ENCODE measurements at regions not wholly inside any gene's neighbourhood (a gene's known extent, or its start where the extent isn't known, plus 50 kb on each side); places are given as distances from the start of the nearest gene placed in this dataset.

GRCh38 chr17:83183951-83184506, 104.6 kb downstream of the METRNL start:
- Histone ChIP-seq H3K36me3 (ENCODE audit: control insufficient read depth, insufficient read depth, low read length) (no peaks in the 10 kb centered on the region), H3K4me3 (ENCODE audit: low read length) (no peak overlapping the region), H3K4me1 (ENCODE audit: control insufficient read depth, insufficient read depth, low read length) (peaks cover 17% of the 10 kb centered on the region), H3K9ac (ENCODE audit: low read length) (no peak overlapping the region), H3K27me3 (ENCODE audit: control insufficient read depth, insufficient read depth, low read length) (no peaks in the 10 kb centered on the region), H3K9me3 (ENCODE audit: control insufficient read depth, low read length) (no peaks in the 10 kb centered on the region)

DNA sequence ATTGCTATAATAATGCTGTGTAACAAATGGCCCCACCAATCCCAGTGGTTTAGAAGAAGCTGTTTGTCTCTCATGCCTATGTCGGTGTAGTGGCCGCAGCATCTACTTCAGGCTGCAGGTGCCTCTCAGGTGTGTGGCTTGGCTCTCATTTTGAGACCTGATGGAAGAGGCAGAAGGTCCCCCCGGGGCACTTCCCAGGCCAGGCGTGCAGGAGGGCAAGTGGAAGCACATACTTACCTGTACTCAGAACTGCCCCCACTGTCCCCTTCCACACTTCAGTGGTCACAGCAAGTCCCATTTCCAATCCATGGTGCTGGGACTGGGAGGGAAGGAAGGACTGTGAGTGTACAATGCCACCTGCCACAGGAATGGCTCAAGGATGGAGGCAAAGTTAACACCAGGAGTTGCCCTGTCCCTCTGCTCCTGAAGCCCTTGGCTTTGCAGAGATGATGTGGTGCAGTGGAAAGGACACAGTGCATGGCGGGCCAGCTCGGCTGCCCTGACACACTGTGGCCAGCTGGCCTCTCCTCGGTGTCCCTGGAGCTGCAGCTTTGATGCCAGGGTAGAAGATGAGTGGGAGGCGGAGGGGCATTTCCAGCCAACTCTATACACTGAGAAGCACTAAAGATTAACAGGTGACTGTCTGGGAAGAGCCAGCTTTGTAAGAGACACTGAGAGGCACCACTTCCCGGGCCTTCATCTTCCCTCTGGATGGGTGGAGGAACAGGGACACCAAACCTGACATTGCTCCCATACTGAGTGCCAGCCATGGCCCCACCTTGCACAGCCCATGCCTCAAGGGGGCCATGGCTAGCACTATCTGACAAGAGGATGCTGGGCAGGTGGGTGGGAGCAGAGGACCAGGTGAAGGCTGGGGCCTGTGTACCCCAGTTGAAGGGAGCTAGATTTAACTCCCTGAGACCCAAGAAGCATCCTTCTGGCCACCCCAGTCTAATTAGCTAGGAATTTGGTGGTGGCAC, 105.9 kb downstream of the METRNL start:
- Histone ChIP-seq H3K9me3 (ENCODE audit: control insufficient read depth, low read length) (no peaks in the 10 kb centered on the region), H3K4me1 (ENCODE audit: control insufficient read depth, insufficient read depth, low read length) (peaks cover 17% of the 10 kb centered on the region), H3K36me3 (ENCODE audit: control insufficient read depth, insufficient read depth, low read length) (no peaks in the 10 kb centered on the region), H3K4me3 (ENCODE audit: low read length) (no peak overlapping the region), H3K9ac (ENCODE audit: low read length) (no peak overlapping the region), H3K27me3 (ENCODE audit: control insufficient read depth, insufficient read depth, low read length) (no peaks in the 10 kb centered on the region)

DNA sequence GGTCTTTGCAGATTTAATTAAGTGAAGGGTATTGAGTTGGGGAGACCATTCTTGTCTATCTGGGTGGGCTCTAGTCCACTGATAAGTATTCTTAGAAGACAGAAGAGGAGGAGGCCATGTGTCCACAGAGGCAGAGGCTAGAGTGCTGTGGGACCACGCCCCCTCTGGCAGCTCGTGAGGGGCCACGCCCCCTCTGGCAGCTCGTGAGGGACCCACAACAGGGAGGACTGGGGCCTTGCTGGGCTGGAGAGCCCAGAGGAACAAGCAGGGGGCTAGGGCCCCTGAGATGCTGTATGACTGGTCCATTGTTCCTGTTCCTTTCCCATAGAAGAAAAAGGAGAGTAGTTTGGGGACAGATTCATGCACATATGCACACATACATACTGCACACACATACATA, 106.8 kb downstream of the METRNL start:
- Histone ChIP-seq H3K4me1 (ENCODE audit: control insufficient read depth, insufficient read depth, low read length) (peaks cover 17% of the 10 kb centered on the region), H3K9ac (ENCODE audit: low read length) (no peak overlapping the region), H3K9me3 (ENCODE audit: control insufficient read depth, low read length) (no peaks in the 10 kb centered on the region), H3K36me3 (ENCODE audit: control insufficient read depth, insufficient read depth, low read length) (no peaks in the 10 kb centered on the region), H3K4me3 (ENCODE audit: low read length) (no peak overlapping the region), H3K27me3 (ENCODE audit: control insufficient read depth, insufficient read depth, low read length) (no peaks in the 10 kb centered on the region)

DNA sequence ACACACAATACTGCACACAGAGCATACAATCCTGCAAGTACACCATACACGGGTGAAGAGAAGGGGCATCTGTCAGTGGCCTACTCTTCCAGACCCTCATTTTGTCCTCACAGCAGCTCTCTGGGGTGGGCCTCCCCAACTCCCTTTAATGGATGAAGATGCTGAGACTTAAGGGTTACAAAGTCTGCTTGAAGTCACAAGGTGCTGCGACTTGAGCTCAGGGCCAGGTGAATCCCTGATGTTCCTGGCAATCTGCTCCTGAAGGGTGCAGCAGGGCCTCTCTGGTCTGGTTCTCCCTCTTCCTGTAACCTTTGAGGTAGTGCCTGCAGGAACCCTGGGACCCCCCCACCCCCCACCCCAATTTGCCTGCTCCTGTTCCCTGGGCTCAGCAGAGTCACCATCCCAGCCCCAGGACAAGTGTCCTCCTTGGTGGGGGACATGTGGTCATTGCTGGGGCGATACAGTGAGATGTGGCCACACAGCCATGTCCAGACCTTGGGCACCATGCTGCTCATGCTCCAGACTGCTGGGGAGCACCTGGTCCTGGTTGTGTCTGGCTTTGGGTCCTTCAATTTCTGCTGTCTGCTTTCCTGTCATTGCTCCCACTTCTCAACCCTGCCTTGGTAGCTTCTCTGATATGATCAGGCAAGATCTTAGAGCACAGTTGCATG, 107.5 kb downstream of the METRNL start:
- no peaks in the 10 kb centered on the region for H3K36me3 ChIP-seq (ENCODE audit: control insufficient read depth, insufficient read depth, low read length)
- H3K4me3 ChIP-seq (ENCODE audit: low read length) = no peak overlapping the region
- no peaks in the 10 kb centered on the region for H3K9me3 ChIP-seq (ENCODE audit: control insufficient read depth, low read length)
- H3K9ac ChIP-seq (ENCODE audit: low read length) = no peak overlapping the region
- no peaks in the 10 kb centered on the region for H3K27me3 ChIP-seq (ENCODE audit: control insufficient read depth, insufficient read depth, low read length)
- peaks cover 17% of the 10 kb centered on the region for H3K4me1 ChIP-seq (ENCODE audit: control insufficient read depth, insufficient read depth, low read length)

GRCh38 chr17:83187782-83188311, 108.4 kb downstream of the METRNL start:
- Histone ChIP-seq H3K9me3 (ENCODE audit: control insufficient read depth, low read length) (no peaks in the 10 kb centered on the region), H3K9ac (ENCODE audit: low read length) (no peak overlapping the region), H3K4me3 (ENCODE audit: low read length) (no peak overlapping the region), H3K4me1 (ENCODE audit: control insufficient read depth, insufficient read depth, low read length) (peaks cover 15% of the 10 kb centered on the region), H3K27me3 (ENCODE audit: control insufficient read depth, insufficient read depth, low read length) (peaks cover 5% of the 10 kb centered on the region), H3K36me3 (ENCODE audit: control insufficient read depth, insufficient read depth, low read length) (no peaks in the 10 kb centered on the region)

- Histone ChIP-seq H3K9ac (ENCODE audit: low read length) (no peak overlapping the region), H3K4me1 (ENCODE audit: control insufficient read depth, insufficient read depth, low read length) (peaks cover 1% of the 10 kb centered on the region), H3K36me3 (ENCODE audit: control insufficient read depth, insufficient read depth, low read length) (no peaks in the 10 kb centered on the region), H3K27me3 (ENCODE audit: control insufficient read depth, insufficient read depth, low read length) (peaks cover 5% of the 10 kb centered on the region), H3K4me3 (ENCODE audit: low read length) (no peak overlapping the region), H3K9me3 (ENCODE audit: control insufficient read depth, low read length) (no peaks in the 10 kb centered on the region)
Measured at GRCh38 chr17:83189044-83190003, 109.9 kb downstream of the METRNL start.

DNA sequence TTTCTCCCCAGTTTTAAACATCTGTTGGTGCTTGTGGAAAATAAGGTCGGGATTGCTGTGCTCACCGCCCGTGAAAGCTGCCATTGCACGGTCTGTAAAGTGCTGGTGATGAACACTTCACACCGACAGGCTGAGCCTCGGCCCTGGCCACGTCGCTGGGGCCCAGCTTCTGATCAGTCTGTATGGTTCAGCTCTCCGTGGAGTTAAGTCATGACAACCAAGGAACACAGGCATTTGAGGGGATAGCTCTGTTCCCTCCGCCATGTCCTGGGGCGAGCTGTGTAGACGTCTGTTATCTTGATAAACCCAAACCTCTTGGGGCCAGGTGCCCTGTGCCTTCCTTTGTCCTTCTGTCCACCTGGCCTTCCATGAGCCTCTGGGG, 110.6 kb downstream of the METRNL start:
- Histone ChIP-seq H3K9ac (ENCODE audit: low read length) (no peak overlapping the region), H3K9me3 (ENCODE audit: control insufficient read depth, low read length) (no peaks in the 10 kb centered on the region), H3K27me3 (ENCODE audit: control insufficient read depth, insufficient read depth, low read length) (peaks cover 5% of the 10 kb centered on the region), H3K36me3 (ENCODE audit: control insufficient read depth, insufficient read depth, low read length) (no peaks in the 10 kb centered on the region), H3K4me3 (ENCODE audit: low read length) (no peak overlapping the region), H3K4me1 (ENCODE audit: control insufficient read depth, insufficient read depth, low read length) (no peaks in the 10 kb centered on the region)

DNA sequence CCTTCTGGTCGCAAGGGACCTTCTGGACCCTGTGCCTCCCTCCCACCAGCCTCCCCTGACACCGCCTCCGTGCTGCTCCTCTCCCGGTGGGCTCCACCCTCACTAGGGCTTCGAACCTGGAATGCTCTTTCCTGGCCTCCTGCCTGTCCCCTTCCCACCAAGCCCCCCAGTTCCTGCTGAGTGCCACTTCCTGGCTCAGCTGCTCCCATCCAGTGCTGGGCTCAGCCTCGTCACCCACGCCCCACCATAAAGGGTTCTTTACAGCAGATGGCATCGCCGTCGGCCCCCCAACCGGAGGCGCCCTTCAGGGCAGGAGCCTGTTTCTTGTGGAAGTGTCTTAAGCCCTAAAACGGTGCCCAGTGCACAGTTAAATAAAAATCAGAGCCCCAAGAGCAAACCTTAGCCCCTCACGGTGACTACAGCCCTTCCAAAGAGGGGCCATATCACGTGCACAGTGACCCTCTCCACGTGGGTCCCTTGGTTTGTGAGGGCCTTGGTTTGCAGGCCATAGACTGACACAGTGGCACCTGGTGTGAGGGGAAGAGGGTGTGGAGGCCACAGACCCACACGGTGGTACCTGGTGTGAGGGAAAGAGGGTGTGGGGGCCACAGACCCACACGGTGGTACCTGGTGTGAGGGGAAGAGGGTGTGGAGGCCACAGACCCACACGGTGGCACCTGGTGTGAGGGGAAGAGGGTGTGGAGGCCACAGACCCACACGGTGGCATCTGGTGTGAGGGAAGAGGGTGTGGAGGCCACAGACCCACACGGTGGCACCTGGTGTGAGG, 111.4 kb downstream of the METRNL start:
- no peak overlapping the region for H3K9ac ChIP-seq (ENCODE audit: low read length)

DNA sequence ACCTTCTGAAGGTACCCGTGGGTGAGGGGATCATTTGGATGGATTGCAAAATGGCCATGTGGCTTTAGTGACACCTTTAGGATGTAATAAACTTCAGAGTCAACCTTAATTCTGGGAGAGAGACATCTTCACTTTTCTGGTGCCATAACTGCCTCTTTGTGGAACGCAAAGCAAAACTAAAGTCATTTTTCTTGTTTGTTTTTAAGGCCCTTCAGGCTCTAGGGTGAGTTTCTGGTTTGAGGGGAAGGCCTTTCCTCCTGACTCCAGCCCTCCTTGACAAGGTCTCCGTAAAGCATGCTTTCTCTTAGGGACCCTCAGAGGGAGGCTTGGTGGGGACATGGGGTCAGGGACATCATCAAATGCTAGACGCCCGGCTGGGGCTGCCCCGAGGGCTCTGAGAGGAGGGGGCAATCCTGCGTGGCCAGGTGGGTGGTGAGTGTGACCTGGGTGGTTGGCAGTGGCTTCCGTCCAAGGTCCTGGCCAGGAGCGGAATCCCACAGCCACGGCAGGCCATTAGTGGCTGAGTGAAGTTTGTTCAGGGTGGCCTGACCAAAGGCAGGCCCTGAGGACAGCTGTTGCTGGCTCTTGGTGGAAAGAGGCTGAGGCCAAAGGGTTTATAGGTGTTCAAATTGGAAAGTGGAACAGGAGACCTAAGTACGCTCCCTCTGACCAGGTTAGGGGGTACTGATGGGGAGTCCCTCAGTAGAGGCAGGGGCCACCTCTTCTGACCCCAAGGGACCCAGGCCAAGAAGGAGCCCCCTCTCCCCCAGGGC, 112.2 kb downstream of the METRNL start:
- Histone ChIP-seq H3K4me3 (ENCODE audit: low read length) (no peak overlapping the region), H3K9ac (ENCODE audit: low read length) (no peak overlapping the region), H3K4me1 (ENCODE audit: control insufficient read depth, insufficient read depth, low read length) (peaks cover 7% of the 10 kb centered on the region), H3K27me3 (ENCODE audit: control insufficient read depth, insufficient read depth, low read length) (peaks cover 5% of the 10 kb centered on the region), H3K36me3 (ENCODE audit: control insufficient read depth, insufficient read depth, low read length) (no peaks in the 10 kb centered on the region), H3K9me3 (ENCODE audit: control insufficient read depth, low read length) (no peaks in the 10 kb centered on the region)

More for the DNA sequence above, 111.4 kb downstream of the METRNL start:
- Histone ChIP-seq H3K4me3 (ENCODE audit: low read length) (no peak overlapping the region), H3K36me3 (ENCODE audit: control insufficient read depth, insufficient read depth, low read length) (no peaks in the 10 kb centered on the region), H3K4me1 (ENCODE audit: control insufficient read depth, insufficient read depth, low read length) (peaks cover 1% of the 10 kb centered on the region), H3K27me3 (ENCODE audit: control insufficient read depth, insufficient read depth, low read length) (peaks cover 5% of the 10 kb centered on the region), H3K9me3 (ENCODE audit: control insufficient read depth, low read length) (no peaks in the 10 kb centered on the region)

GRCh38 chr17:83192161-83192788, 112.9 kb downstream of the METRNL start:
- H3K36me3 ChIP-seq (ENCODE audit: control insufficient read depth, insufficient read depth, low read length) = no peaks in the 10 kb centered on the region
- H3K27me3 ChIP-seq (ENCODE audit: control insufficient read depth, insufficient read depth, low read length) = peaks cover 5% of the 10 kb centered on the region
- no peaks in the 10 kb centered on the region for H3K9me3 ChIP-seq (ENCODE audit: control insufficient read depth, low read length)
- no peak overlapping the region for H3K4me3 ChIP-seq (ENCODE audit: low read length)
- H3K9ac ChIP-seq (ENCODE audit: low read length) = no peak overlapping the region
- H3K4me1 ChIP-seq (ENCODE audit: control insufficient read depth, insufficient read depth, low read length) = peaks cover 11% of the 10 kb centered on the region
